GM23338 (cell line): ENCODE measurements at regions not wholly inside any gene's neighbourhood (a gene's known extent, or its start where the extent isn't known, plus 50 kb on each side); places are given as distances from the start of the nearest gene placed in this dataset.

ENCODE experiments used
- ATAC-seq: fragments of 200-7000 bp; cut with Tn5 transposase; 3 replicates; pipeline ENCODE4 v1.9.1; 2020
- DNase-seq: peaks from one replicate; pipeline ENCODE4 v3.0.0-alpha.2; 2015; ENCODE audit warnings: low spot score
- H2AFZ ChIP-seq: fragments of 200-600 bp; sonication (generic); 2 replicates; pipeline ENCODE4 v1.8.0; 2016; ENCODE audit warnings: antibody characterized with exemption, mild to moderate bottlenecking, moderate library complexity
- H3F3A ChIP-seq: fragments of 200-600 bp; sonication (generic); replicated peaks from 2 replicates; pipeline ENCODE4 v1.8.0; 2017; ENCODE audit warnings: antibody characterized with exemption, mixed run types, low read depth
- H3K27ac ChIP-seq: fragments of 200-600 bp; sonication (generic); 2 replicates; pipeline ENCODE4 v1.6.1; 2016; ENCODE audit warnings: low read depth
- H3K27me3 ChIP-seq: fragments of 200-600 bp; sonication (generic); 2 replicates; pipeline ENCODE4 v1.8.0; 2016; ENCODE audit warnings: mild to moderate bottlenecking, mixed run types, moderate library complexity; ENCODE audit not compliant: insufficient read depth
- H3K36me3 ChIP-seq: fragments of 200-600 bp; sonication (generic); 2 replicates; pipeline ENCODE4 v1.8.0; 2016; ENCODE audit warnings: mild to moderate bottlenecking; ENCODE audit not compliant: insufficient read depth
- H3K4me1 ChIP-seq: fragments of 200-600 bp; sonication (generic); 2 replicates; pipeline ENCODE4 v1.8.0; 2016; ENCODE audit warnings: mild to moderate bottlenecking, moderate library complexity; ENCODE audit not compliant: insufficient read depth
- H3K4me2 ChIP-seq: fragments of 200-600 bp; sonication (generic); 2 replicates; pipeline ENCODE4 v1.7.1; 2017; ENCODE audit warnings: mixed run types
- H3K4me3 ChIP-seq: fragments of 200-600 bp; sonication (generic); 2 replicates; pipeline ENCODE4 v1.6.1; 2016; ENCODE audit warnings: mixed run types
- H3K79me2 ChIP-seq: fragments of 200-600 bp; sonication (generic); replicated peaks from 2 replicates; pipeline ENCODE4 v1.8.0; 2017; ENCODE audit warnings: mild to moderate bottlenecking; ENCODE audit not compliant: insufficient read depth
- H3K9me2 ChIP-seq: fragments of 200-600 bp; sonication (generic); 2 replicates; pipeline ENCODE4 v1.8.0; 2017; ENCODE audit not compliant: insufficient read depth
- H4K20me1 ChIP-seq: fragments of 200-600 bp; sonication (generic); replicated peaks from 2 replicates; pipeline ENCODE4 v1.8.0; 2017; ENCODE audit warnings: mild to moderate bottlenecking; ENCODE audit not compliant: insufficient read depth
- H3K27ac Mint-ChIP-seq: 2 replicates; pipeline ENCODE4 v1.8.0; 2020; ENCODE audit warnings: inconsistent platforms, mild to moderate bottlenecking, moderate library complexity, mixed read lengths
- H3K27me3 Mint-ChIP-seq: 3 replicates; pipeline ENCODE4 v1.8.0; 2022; ENCODE audit warnings: low read depth, mild to moderate bottlenecking, moderate library complexity, mixed read lengths, inconsistent platforms; ENCODE audit not compliant: insufficient read depth, poor library complexity
- H3K36me3 Mint-ChIP-seq: 3 replicates; pipeline ENCODE4 v1.8.0; 2021; ENCODE audit warnings: low read depth, mild to moderate bottlenecking, inconsistent platforms, moderate library complexity, mixed read lengths
- H3K4me1 Mint-ChIP-seq: 3 replicates; pipeline ENCODE4 v1.8.0; 2020; ENCODE audit warnings: mild to moderate bottlenecking, inconsistent platforms, mixed read lengths
- H3K4me3 Mint-ChIP-seq: 3 replicates; pipeline ENCODE4 v1.8.0; 2021; ENCODE audit warnings: moderate library complexity, mild to moderate bottlenecking, inconsistent platforms, mixed read lengths
- H3K9me3 Mint-ChIP-seq: 3 replicates; pipeline ENCODE4 v1.8.0; 2020; ENCODE audit warnings: moderate library complexity, mild to moderate bottlenecking, inconsistent platforms, mixed read lengths
- CREB1 ChIP-seq: fragments of 250-450 bp; sonication (Bioruptor Pico); IDR thresholded peaks from 2 replicates; pipeline ENCODE4 v1.5.0; 2020; ENCODE audit warnings: low read depth, mild to moderate bottlenecking, moderate library complexity
- CTCF ChIP-seq, 2 experiments: fragments of 200-600 bp in 1 of 2; sonication (generic) in 1 of 2; conservative IDR thresholded peaks; 2 replicates each; pipeline versions ENCODE4 v1.5.1 to v1.6.1; 2016 to 2017; ENCODE audit warnings: antibody characterized with exemption in 2 of 2, low read depth in 2 of 2, mild to moderate bottlenecking in 2 of 2, moderate library complexity in 1 of 2
- ETS1 ChIP-seq: IDR thresholded peaks from 2 replicates; pipeline ENCODE4 v1.6.1; 2016; ENCODE audit warnings: antibody characterized with exemption
- EZH2 ChIP-seq: fragments of 200-600 bp; sonication (generic); IDR thresholded peaks from one replicate; pipeline ENCODE4 v1.8.0; 2017; ENCODE audit warnings: antibody characterized with exemption, mild to moderate bottlenecking, low read depth; ENCODE audit not compliant: unreplicated experiment
- POLR2AphosphoS5 ChIP-seq: IDR thresholded peaks from 2 replicates; pipeline ENCODE4 v1.6.1; 2016; ENCODE audit warnings: antibody characterized with exemption, low read depth
- REST ChIP-seq: IDR thresholded peaks from one replicate; pipeline ENCODE4 v1.6.1; 2018; ENCODE audit warnings: antibody characterized with exemption; ENCODE audit not compliant: unreplicated experiment
- STAT1 ChIP-seq: IDR thresholded peaks from one replicate; pipeline ENCODE4 v1.6.1; 2016; ENCODE audit warnings: antibody characterized with exemption; ENCODE audit not compliant: unreplicated experiment
- ZNF114 ChIP-seq: fragments of 250-450 bp; sonication (Bioruptor Pico); IDR thresholded peaks from 2 replicates; pipeline ENCODE4 v1.5.0; 2020; ENCODE audit warnings: mild to moderate bottlenecking, moderate library complexity
- ZNF331 ChIP-seq: fragments of 250-450 bp; sonication (Bioruptor Pico); IDR thresholded peaks from 2 replicates; pipeline ENCODE4 v1.5.0; 2020; ENCODE audit warnings: low read depth, mild to moderate bottlenecking, moderate library complexity

- no peaks in the 10 kb centered on the region for H3K79me2 ChIP-seq
- Mint-ChIP-seq H3K4me1 (peaks cover 39% of the 10 kb centered on the region), H3K27ac (no peak overlapping the region), H3K27me3 (peaks cover 15% of the 10 kb centered on the region), H3K9me3 (no peaks in the 10 kb centered on the region), H3K4me3 (no peak overlapping the region), H3K36me3 (no peaks in the 10 kb centered on the region)
- no peaks in the 10 kb centered on the region for H3K9me2 ChIP-seq
- H2AFZ ChIP-seq = no peak overlapping the region
- DNase-seq = no peak
- H3K27ac ChIP-seq = no peak overlapping the region
- no peaks in the 10 kb centered on the region for H3F3A ChIP-seq
- H3K27me3 ChIP-seq = no peaks in the 10 kb centered on the region
- H4K20me1 ChIP-seq = no peaks in the 10 kb centered on the region
- TF ChIP-seq STAT1 = no peak
- no peak overlapping the region for H3K4me3 ChIP-seq
- peaks cover 19% of the 10 kb centered on the region; the same call in 1 of the 2 replicates for H3K4me1 ChIP-seq
- H3K4me2 ChIP-seq = no peak overlapping the region
- ATAC-seq = no peak
- no peaks in the 10 kb centered on the region for H3K36me3 ChIP-seq
Measured at GRCh38 chr5:138637256-138637655, 62.1 kb upstream of the HSPA9 start.

GRCh38 chr5:138636398-138636944, 61.3 kb upstream of the HSPA9 start:
- no peak overlapping the region for H2AFZ ChIP-seq
- DNase-seq (no peak), ATAC-seq (no peak)
- Mint-ChIP-seq H3K27me3 (peaks cover 14% of the 10 kb centered on the region), H3K9me3 (no peaks in the 10 kb centered on the region), H3K4me1 (peaks cover 33% of the 10 kb centered on the region), H3K4me3 (no peak overlapping the region), H3K36me3 (no peaks in the 10 kb centered on the region), H3K27ac (no peak overlapping the region)
- no peaks in the 10 kb centered on the region for H3K79me2 ChIP-seq
- no peaks in the 10 kb centered on the region for H3F3A ChIP-seq
- H3K4me2 ChIP-seq = no peak overlapping the region
- no peaks in the 10 kb centered on the region for H3K27me3 ChIP-seq
- no peaks in the 10 kb centered on the region for H3K36me3 ChIP-seq
- H4K20me1 ChIP-seq = no peaks in the 10 kb centered on the region
- H3K27ac ChIP-seq = no peak overlapping the region
- peaks cover 14% of the 10 kb centered on the region; the same call in 1 of the 2 replicates for H3K4me1 ChIP-seq
- H3K4me3 ChIP-seq = no peak overlapping the region
- H3K9me2 ChIP-seq = no peaks in the 10 kb centered on the region
- TF ChIP-seq STAT1 = no peak
- no peak for TF ChIP-seq ETS1
- TF ChIP-seq CREB1 (CRISPR knock-in tag) = no peak
- TF ChIP-seq CTCF (conservative IDR thresholded peaks at IDR 0.05; ENCODE audit: low read depth in 2 of 2) = no peak
- TF ChIP-seq EZH2 = no peak
- no peak for TF ChIP-seq POLR2AphosphoS5
- TF ChIP-seq REST = no peak
- TF ChIP-seq ZNF114 (CRISPR knock-in tag) = no peak
- no peak for TF ChIP-seq ZNF331 (CRISPR knock-in tag)
